HEK293 (cell line): ENCODE measurements at regions not wholly inside any gene's neighbourhood (a gene's known extent, or its start where the extent isn't known, plus 50 kb on each side); places are given as distances from the start of the nearest gene placed in this dataset.

Experiments used
- CTCF ChIA-PET: fragments of 350-600 bp; formaldehyde crosslinking; extraction: SDS; loops from one replicate; lab custom pipeline; 2021; ENCODE audit warnings: antibody characterized with exemption; lab: Yijun Ruan, JAX
- POLR2A ChIA-PET: fragments of 300-600 bp; formaldehyde crosslinking; extraction: SDS; loops from one replicate; lab custom pipeline; 2020; ENCODE audit warnings: antibody characterized with exemption, inconsistent platforms; lab: Yijun Ruan, JAX
- H3K27ac ChIP-seq: fragments of 200-500 bp; sonication (Bioruptor generic); 2 replicates; pipeline ENCODE4 v1.5.1; 2014; ENCODE audit warnings: low read depth, low read length, control low read depth, inconsistent platforms; ENCODE audit errors: extremely low read depth
- H3K36me3 ChIP-seq, 2 experiments: fragments of 200-500 bp in 1 of 2; sonication (Bioruptor generic) in 1 of 2; 1 replicate in 1 of 2; 2 replicates in 1 of 2; pipeline ENCODE4 v1.5.1; 2014 to 2017; ENCODE audit warnings: inconsistent platforms in 2 of 2, low read length in 2 of 2; ENCODE audit not compliant: control insufficient read depth in 2 of 2, insufficient read depth in 1 of 2
- H3K4me1 ChIP-seq: fragments of 200-500 bp; sonication (Bioruptor generic); 2 replicates; pipeline ENCODE4 v1.5.1; 2014; ENCODE audit warnings: mild to moderate bottlenecking, low read length, inconsistent platforms; ENCODE audit not compliant: control insufficient read depth, insufficient read depth
- H3K4me3 ChIP-seq: 2 replicates; pipeline ENCODE4 v1.5.1; 2011; ENCODE audit warnings: low read depth, mild to moderate bottlenecking, control low read depth, low read length, moderate library complexity
- H3K9me3 ChIP-seq: fragments of 200-500 bp; sonication (Bioruptor generic); 2 replicates; pipeline ENCODE4 v1.5.1; 2014; ENCODE audit warnings: low read depth, low read length, inconsistent platforms; ENCODE audit not compliant: control insufficient read depth, insufficient read depth
- BCL11A ChIP-seq: fragments of 450-650 bp; formaldehyde crosslinking; IDR thresholded peaks from 2 replicates; pipeline ENCODE4 v1.5.1; 2016; ENCODE audit warnings: low read depth, missing biosample characterization, missing genetic modification characterization
- BCL11B ChIP-seq: fragments of 450-650 bp; formaldehyde crosslinking; IDR thresholded peaks from 2 replicates; pipeline ENCODE4 v1.5.1; 2016; ENCODE audit warnings: low read depth, missing biosample characterization, missing genetic modification characterization
- EGR2 ChIP-seq: fragments of 450-650 bp; formaldehyde crosslinking; IDR thresholded peaks from 2 replicates; pipeline ENCODE4 v1.5.1; 2016; ENCODE audit warnings: low read depth, missing biosample characterization, missing genetic modification characterization
- SCRT1 ChIP-seq: fragments of 450-650 bp; formaldehyde crosslinking; IDR thresholded peaks from 2 replicates; pipeline ENCODE4 v1.5.1; 2016; ENCODE audit warnings: missing biosample characterization, missing genetic modification characterization, borderline replicate concordance
- ZFP69B ChIP-seq: fragments of 450-650 bp; formaldehyde crosslinking; IDR thresholded peaks from 2 replicates; pipeline ENCODE4 v1.5.1; 2016; ENCODE audit warnings: missing biosample characterization, missing genetic modification characterization
- ZNF132 ChIP-seq: fragments of 450-650 bp; formaldehyde crosslinking; IDR thresholded peaks from 2 replicates; pipeline ENCODE4 v1.5.1; 2017; ENCODE audit warnings: missing biosample characterization, missing genetic modification characterization, borderline replicate concordance
- ZNF202 ChIP-seq: fragments of 450-650 bp; formaldehyde crosslinking; IDR thresholded peaks from 2 replicates; pipeline ENCODE4 v1.5.1; 2016; ENCODE audit warnings: missing biosample characterization, missing genetic modification characterization, borderline replicate concordance
- ZNF211 ChIP-seq: fragments of 450-650 bp; formaldehyde crosslinking; IDR thresholded peaks from 2 replicates; pipeline ENCODE4 v1.5.1; 2016; ENCODE audit warnings: low read depth, missing biosample characterization, missing genetic modification characterization
- ZNF23 ChIP-seq: fragments of 450-650 bp; formaldehyde crosslinking; IDR thresholded peaks from 2 replicates; pipeline ENCODE4 v1.5.1; 2016; ENCODE audit warnings: missing biosample characterization, missing genetic modification characterization, borderline replicate concordance
- ZNF248 ChIP-seq: fragments of 450-650 bp; formaldehyde crosslinking; IDR thresholded peaks from 2 replicates; pipeline ENCODE4 v1.5.1; 2017; ENCODE audit warnings: missing biosample characterization, missing genetic modification characterization
- ZNF292 ChIP-seq: fragments of 450-650 bp; formaldehyde crosslinking; IDR thresholded peaks from 2 replicates; pipeline ENCODE4 v1.5.1; 2016; ENCODE audit warnings: low read depth, missing biosample characterization, missing genetic modification characterization, borderline replicate concordance
- ZNF341 ChIP-seq: fragments of 450-650 bp; formaldehyde crosslinking; IDR thresholded peaks from 2 replicates; pipeline ENCODE4; 2016; ENCODE audit warnings: low read depth, missing biosample characterization, missing genetic modification characterization
- ZNF548 ChIP-seq: fragments of 450-650 bp; formaldehyde crosslinking; IDR thresholded peaks from 2 replicates; pipeline ENCODE4 v1.5.1; 2016; ENCODE audit warnings: missing biosample characterization, missing genetic modification characterization
- ZNF558 ChIP-seq: fragments of 450-650 bp; formaldehyde crosslinking; IDR thresholded peaks from 2 replicates; pipeline ENCODE4 v1.5.1; 2016; ENCODE audit warnings: missing biosample characterization, missing genetic modification characterization
- ZNF585B ChIP-seq: fragments of 450-650 bp; formaldehyde crosslinking; IDR thresholded peaks from 2 replicates; pipeline ENCODE4 v1.5.1; 2016; ENCODE audit warnings: missing biosample characterization, missing genetic modification characterization
- ZNF768 ChIP-seq: fragments of 450-650 bp; formaldehyde crosslinking; IDR thresholded peaks from 2 replicates; pipeline ENCODE4 v1.5.1; 2018; ENCODE audit warnings: missing biosample characterization, mild to moderate bottlenecking, missing genetic modification characterization
- TF ChIP-seq, protein P1 (sequence below): fragments of 450-650 bp; formaldehyde crosslinking; IDR thresholded peaks from 2 replicates; pipeline ENCODE4 v1.5.1; 2017; ENCODE audit warnings: missing biosample characterization, missing genetic modification characterization
- TF ChIP-seq, protein P2 (sequence below): fragments of 450-650 bp; formaldehyde crosslinking; IDR thresholded peaks from 2 replicates; pipeline ENCODE4 v1.5.1; 2017; ENCODE audit warnings: missing biosample characterization, missing genetic modification characterization
- TF ChIP-seq, protein P3 (sequence below): fragments of 450-650 bp; formaldehyde crosslinking; IDR thresholded peaks from 2 replicates; pipeline ENCODE4 v1.5.1; 2016; ENCODE audit warnings: missing biosample characterization, missing genetic modification characterization
- TF ChIP-seq, protein P4 (sequence below): fragments of 450-650 bp; formaldehyde crosslinking; IDR thresholded peaks from 2 replicates; pipeline ENCODE4 v1.5.1; 2016; ENCODE audit warnings: missing biosample characterization, missing genetic modification characterization
- TF ChIP-seq, protein P5 (sequence below): fragments of 450-650 bp; formaldehyde crosslinking; IDR thresholded peaks from 2 replicates; pipeline ENCODE4 v1.5.1; 2016; ENCODE audit warnings: missing biosample characterization, missing genetic modification characterization
- TF ChIP-seq, protein P6 (sequence below): fragments of 450-650 bp; IDR thresholded peaks from 2 replicates; pipeline ENCODE4 v1.5.1; 2018; ENCODE audit warnings: missing biosample characterization, missing genetic modification characterization

DNA sequence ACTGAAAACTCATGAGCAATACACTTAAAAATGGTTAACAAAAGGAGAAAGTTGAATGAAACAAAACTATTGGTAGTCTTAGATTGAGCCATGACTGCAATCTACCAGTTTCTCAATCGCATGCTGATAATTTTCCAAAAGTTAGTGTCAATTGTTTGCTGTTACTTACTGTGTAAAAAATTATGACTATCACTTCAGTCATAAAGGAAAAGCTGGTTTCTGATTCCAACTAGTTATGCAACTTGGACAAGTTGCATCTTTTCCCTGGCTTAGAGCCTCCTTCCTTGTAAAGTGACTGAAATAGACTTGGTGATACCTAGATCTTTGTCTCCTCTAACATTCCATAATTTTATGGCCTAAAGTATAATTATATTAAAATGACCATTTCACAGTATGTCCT is 88.3 kb upstream of the PAK5 start (continued):
- TF ChIP-seq, protein P1, sequence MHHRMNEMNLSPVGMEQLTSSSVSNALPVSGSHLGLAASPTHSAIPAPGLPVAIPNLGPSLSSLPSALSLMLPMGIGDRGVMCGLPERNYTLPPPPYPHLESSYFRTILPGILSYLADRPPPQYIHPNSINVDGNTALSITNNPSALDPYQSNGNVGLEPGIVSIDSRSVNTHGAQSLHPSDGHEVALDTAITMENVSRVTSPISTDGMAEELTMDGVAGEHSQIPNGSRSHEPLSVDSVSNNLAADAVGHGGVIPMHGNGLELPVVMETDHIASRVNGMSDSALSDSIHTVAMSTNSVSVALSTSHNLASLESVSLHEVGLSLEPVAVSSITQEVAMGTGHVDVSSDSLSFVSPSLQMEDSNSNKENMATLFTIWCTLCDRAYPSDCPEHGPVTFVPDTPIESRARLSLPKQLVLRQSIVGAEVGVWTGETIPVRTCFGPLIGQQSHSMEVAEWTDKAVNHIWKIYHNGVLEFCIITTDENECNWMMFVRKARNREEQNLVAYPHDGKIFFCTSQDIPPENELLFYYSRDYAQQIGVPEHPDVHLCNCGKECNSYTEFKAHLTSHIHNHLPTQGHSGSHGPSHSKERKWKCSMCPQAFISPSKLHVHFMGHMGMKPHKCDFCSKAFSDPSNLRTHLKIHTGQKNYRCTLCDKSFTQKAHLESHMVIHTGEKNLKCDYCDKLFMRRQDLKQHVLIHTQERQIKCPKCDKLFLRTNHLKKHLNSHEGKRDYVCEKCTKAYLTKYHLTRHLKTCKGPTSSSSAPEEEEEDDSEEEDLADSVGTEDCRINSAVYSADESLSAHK (tag by site-specific recombination): no peak
- TF ChIP-seq ZNF211 (tag by site-specific recombination): no peak

DNA sequence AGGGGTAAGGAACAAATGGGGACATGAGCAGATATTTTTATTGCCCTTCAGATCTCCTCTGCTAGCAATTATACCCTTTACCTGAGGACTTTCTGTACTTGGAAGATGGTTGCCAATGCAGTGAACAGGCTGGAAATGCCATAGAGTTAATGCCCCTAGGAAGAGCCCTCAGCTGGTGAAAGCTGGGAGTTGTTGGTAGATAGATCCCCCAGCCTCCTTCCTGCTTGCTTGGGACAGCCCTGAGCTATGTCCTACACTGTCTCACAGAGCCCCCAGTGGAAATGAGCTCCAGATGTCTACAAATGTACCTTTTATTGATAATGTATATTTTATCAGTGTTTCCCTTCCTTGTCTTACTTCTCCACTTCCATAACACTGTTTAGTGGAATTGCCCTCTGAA is 87.6 kb upstream of the PAK5 start:
- peaks cover 2% of the 10 kb centered on the region; the same call in 1 of the 2 replicates for H3K4me1 ChIP-seq
- ChIA-PET CTCF (interaction anchor here (1.8 kb wide), 1 partner anchor 14 kb away, joined by 9 read pairs; no protein-coding TSS in a partner anchor), POLR2A (no interaction called here)
- H3K27ac ChIP-seq: no peak overlapping the region
- no peaks in the 10 kb centered on the region for H3K36me3 ChIP-seq
- no peak for TF ChIP-seq SCRT1 (tag by site-specific recombination)
- TF ChIP-seq BCL11B (tag by site-specific recombination): no peak
- no peak for TF ChIP-seq ZNF23 (tag by site-specific recombination)
- TF ChIP-seq, protein P2, sequence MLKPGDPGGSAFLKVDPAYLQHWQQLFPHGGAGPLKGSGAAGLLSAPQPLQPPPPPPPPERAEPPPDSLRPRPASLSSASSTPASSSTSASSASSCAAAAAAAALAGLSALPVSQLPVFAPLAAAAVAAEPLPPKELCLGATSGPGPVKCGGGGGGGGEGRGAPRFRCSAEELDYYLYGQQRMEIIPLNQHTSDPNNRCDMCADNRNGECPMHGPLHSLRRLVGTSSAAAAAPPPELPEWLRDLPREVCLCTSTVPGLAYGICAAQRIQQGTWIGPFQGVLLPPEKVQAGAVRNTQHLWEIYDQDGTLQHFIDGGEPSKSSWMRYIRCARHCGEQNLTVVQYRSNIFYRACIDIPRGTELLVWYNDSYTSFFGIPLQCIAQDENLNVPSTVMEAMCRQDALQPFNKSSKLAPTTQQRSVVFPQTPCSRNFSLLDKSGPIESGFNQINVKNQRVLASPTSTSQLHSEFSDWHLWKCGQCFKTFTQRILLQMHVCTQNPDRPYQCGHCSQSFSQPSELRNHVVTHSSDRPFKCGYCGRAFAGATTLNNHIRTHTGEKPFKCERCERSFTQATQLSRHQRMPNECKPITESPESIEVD (tag by site-specific recombination): no peak
- no peak for TF ChIP-seq ZNF248 (tag by site-specific recombination)
- no peak for TF ChIP-seq ZNF292
- TF ChIP-seq ZNF548 (tag by site-specific recombination): no peak
- no peak for TF ChIP-seq ZFP69B (tag by site-specific recombination)
- TF ChIP-seq ZNF585B (tag by site-specific recombination): no peak
- TF ChIP-seq, protein P3, sequence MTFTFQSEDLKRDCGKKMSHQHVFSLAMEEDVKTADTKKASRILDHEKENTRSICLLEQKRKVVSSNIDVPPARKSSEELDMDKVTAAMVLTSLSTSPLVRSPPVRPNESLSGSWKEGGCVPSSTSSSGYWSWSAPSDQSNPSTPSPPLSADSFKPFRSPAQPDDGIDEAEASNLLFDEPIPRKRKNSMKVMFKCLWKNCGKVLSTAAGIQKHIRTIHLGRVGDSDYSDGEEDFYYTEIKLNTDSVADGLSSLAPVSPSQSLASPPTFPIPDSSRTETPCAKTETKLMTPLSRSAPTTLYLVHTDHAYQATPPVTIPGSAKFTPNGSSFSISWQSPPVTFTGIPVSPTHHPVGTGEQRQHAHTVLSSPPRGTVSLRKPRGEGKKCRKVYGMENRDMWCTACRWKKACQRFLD (tag by site-specific recombination): no peak
- no peak overlapping the region for H3K4me3 ChIP-seq
- no peaks in the 10 kb centered on the region for H3K9me3 ChIP-seq

DNA sequence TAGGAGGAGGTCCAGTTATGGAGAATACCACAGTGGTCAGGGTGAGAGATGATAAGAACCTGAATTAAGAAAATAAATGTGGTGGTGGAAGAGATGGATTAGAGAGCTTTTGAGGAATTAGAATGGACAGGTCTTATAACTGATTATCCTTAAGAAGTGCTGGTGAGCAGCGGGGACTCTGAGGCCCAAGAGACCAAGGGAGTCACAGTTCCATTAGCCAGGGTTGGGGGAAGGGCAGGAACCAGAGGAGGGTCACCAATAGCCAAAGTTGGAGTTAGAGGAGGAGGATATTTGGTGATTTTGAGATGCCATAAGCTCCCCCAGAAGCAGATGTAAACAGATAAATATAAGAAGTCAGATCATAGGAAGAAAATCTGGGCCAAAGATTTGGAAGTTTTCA is 87.1 kb upstream of the PAK5 start:
- Histone ChIP-seq H3K9me3 (no peaks in the 10 kb centered on the region), H3K4me1 (peaks cover 2% of the 10 kb centered on the region; the same call in 1 of the 2 replicates), H3K4me3 (no peak overlapping the region), H3K36me3 (no peaks in the 10 kb centered on the region), H3K27ac (no peak overlapping the region)
- CTCF ChIA-PET: interaction anchor here (0.6 to 1.8 kb wide), 2 partner anchors 13 to 300 kb away, joined by 4 to 9 read pairs; no protein-coding TSS in a partner anchor
- POLR2A ChIA-PET: no interaction called here
- TF ChIP-seq ZNF558: no peak
- TF ChIP-seq EGR2: no peak
- no peak for TF ChIP-seq ZNF341 (tag by site-specific recombination)
- TF ChIP-seq, protein P4, sequence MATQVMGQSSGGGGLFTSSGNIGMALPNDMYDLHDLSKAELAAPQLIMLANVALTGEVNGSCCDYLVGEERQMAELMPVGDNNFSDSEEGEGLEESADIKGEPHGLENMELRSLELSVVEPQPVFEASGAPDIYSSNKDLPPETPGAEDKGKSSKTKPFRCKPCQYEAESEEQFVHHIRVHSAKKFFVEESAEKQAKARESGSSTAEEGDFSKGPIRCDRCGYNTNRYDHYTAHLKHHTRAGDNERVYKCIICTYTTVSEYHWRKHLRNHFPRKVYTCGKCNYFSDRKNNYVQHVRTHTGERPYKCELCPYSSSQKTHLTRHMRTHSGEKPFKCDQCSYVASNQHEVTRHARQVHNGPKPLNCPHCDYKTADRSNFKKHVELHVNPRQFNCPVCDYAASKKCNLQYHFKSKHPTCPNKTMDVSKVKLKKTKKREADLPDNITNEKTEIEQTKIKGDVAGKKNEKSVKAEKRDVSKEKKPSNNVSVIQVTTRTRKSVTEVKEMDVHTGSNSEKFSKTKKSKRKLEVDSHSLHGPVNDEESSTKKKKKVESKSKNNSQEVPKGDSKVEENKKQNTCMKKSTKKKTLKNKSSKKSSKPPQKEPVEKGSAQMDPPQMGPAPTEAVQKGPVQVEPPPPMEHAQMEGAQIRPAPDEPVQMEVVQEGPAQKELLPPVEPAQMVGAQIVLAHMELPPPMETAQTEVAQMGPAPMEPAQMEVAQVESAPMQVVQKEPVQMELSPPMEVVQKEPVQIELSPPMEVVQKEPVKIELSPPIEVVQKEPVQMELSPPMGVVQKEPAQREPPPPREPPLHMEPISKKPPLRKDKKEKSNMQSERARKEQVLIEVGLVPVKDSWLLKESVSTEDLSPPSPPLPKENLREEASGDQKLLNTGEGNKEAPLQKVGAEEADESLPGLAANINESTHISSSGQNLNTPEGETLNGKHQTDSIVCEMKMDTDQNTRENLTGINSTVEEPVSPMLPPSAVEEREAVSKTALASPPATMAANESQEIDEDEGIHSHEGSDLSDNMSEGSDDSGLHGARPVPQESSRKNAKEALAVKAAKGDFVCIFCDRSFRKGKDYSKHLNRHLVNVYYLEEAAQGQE (tag by site-specific recombination): no peak
- TF ChIP-seq, protein P5, sequence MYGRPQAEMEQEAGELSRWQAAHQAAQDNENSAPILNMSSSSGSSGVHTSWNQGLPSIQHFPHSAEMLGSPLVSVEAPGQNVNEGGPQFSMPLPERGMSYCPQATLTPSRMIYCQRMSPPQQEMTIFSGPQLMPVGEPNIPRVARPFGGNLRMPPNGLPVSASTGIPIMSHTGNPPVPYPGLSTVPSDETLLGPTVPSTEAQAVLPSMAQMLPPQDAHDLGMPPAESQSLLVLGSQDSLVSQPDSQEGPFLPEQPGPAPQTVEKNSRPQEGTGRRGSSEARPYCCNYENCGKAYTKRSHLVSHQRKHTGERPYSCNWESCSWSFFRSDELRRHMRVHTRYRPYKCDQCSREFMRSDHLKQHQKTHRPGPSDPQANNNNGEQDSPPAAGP: no peak
- no peak for TF ChIP-seq ZNF768 (tag by site-specific recombination)
- no peak for TF ChIP-seq ZNF202 (tag by site-specific recombination)
- TF ChIP-seq ZNF132 (tag by site-specific recombination): no peak
- TF ChIP-seq, protein P6, sequence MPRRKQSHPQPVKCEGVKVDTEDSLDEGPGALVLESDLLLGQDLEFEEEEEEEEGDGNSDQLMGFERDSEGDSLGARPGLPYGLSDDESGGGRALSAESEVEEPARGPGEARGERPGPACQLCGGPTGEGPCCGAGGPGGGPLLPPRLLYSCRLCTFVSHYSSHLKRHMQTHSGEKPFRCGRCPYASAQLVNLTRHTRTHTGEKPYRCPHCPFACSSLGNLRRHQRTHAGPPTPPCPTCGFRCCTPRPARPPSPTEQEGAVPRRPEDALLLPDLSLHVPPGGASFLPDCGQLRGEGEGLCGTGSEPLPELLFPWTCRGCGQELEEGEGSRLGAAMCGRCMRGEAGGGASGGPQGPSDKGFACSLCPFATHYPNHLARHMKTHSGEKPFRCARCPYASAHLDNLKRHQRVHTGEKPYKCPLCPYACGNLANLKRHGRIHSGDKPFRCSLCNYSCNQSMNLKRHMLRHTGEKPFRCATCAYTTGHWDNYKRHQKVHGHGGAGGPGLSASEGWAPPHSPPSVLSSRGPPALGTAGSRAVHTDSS (tag by site-specific recombination): no peak
- no peak for TF ChIP-seq BCL11A (tag by site-specific recombination)
- TF ChIP-seq BCL11B (tag by site-specific recombination): no peak
